ENCODE measurements at regions not wholly inside any gene's neighbourhood (a gene's known extent, or its start where the extent isn't known, plus 50 kb on each side); places are given as distances from the start of the nearest gene placed in this dataset.
"Not testable (repeated sequence)": the region's sequence is repeated elsewhere in the genome, so short reads cannot be mapped to it uniquely, and the experiment has no call there.

- Histone ChIP-seq H3K4me1 (ENCODE audit: control insufficient read depth, insufficient read depth, low read length) (no peaks in the 10 kb centered on the region), H3K27me3 (ENCODE audit: control insufficient read depth, insufficient read depth, low read length) (no peaks in the 10 kb centered on the region), H3K4me3 (ENCODE audit: low read length) (no peak overlapping the region), H3K9me3 (ENCODE audit: control insufficient read depth, low read depth, low read length) (no peaks in the 10 kb centered on the region), H3K27ac (ENCODE audit: low read length) (no peak overlapping the region), H3K36me3 (ENCODE audit: control insufficient read depth, insufficient read depth, low read length) (no peaks in the 10 kb centered on the region)
- 100% methylated on average over 2 of the region's 2 CpGs for WGBS (ENCODE audit: insufficient coverage, low lambda C conversion rate)
- DNase-seq: no peak
Measured at GRCh38 chr7:91492317-91492716, 228.1 kb downstream of the FZD1 start.

- H3K27me3 ChIP-seq (ENCODE audit: control insufficient read depth, insufficient read depth, low read length): no peaks in the 10 kb centered on the region
- H3K4me1 ChIP-seq (ENCODE audit: control insufficient read depth, insufficient read depth, low read length): no peaks in the 10 kb centered on the region
- H3K36me3 ChIP-seq (ENCODE audit: control insufficient read depth, insufficient read depth, low read length): no peaks in the 10 kb centered on the region
- H3K4me3 ChIP-seq (ENCODE audit: low read length): no peak overlapping the region
- no peak for DNase-seq
- H3K27ac ChIP-seq (ENCODE audit: low read length): no peak overlapping the region
- WGBS (ENCODE audit: insufficient coverage, low lambda C conversion rate): no CpG with 5 or more reads among the region's 3 CpGs
- no peaks in the 10 kb centered on the region for H3K9me3 ChIP-seq (ENCODE audit: control insufficient read depth, low read depth, low read length)
Measured at GRCh38 chr7:91492773-91493172, 228.5 kb downstream of the FZD1 start.

GRCh38 chr7:91494450-91494849, 230.2 kb downstream of the FZD1 start:
- Histone ChIP-seq H3K4me1 (ENCODE audit: control insufficient read depth, insufficient read depth, low read length) (no peaks in the 10 kb centered on the region), H3K4me3 (ENCODE audit: low read length) (no peak overlapping the region), H3K27me3 (ENCODE audit: control insufficient read depth, insufficient read depth, low read length) (no peaks in the 10 kb centered on the region), H3K27ac (ENCODE audit: low read length) (no peak overlapping the region), H3K36me3 (ENCODE audit: control insufficient read depth, insufficient read depth, low read length) (no peaks in the 10 kb centered on the region), H3K9me3 (ENCODE audit: control insufficient read depth, low read depth, low read length) (no peaks in the 10 kb centered on the region)
- no peak for DNase-seq
- no CpG with 5 or more reads among the region's 1 CpG for WGBS (ENCODE audit: insufficient coverage, low lambda C conversion rate)

GRCh38 chr7:91496251-91496820, 232.1 kb downstream of the FZD1 start:
- no CpG with 5 or more reads among the region's 1 CpG for WGBS (ENCODE audit: insufficient coverage, low lambda C conversion rate)
- Histone ChIP-seq H3K36me3 (ENCODE audit: control insufficient read depth, insufficient read depth, low read length) (no peaks in the 10 kb centered on the region), H3K27ac (ENCODE audit: low read length) (no peak overlapping the region), H3K9me3 (ENCODE audit: control insufficient read depth, low read depth, low read length) (no peaks in the 10 kb centered on the region), H3K4me3 (ENCODE audit: low read length) (no peak overlapping the region), H3K4me1 (ENCODE audit: control insufficient read depth, insufficient read depth, low read length) (no peaks in the 10 kb centered on the region), H3K27me3 (ENCODE audit: control insufficient read depth, insufficient read depth, low read length) (no peaks in the 10 kb centered on the region)
- no peak for DNase-seq

- WGBS (ENCODE audit: insufficient coverage, low lambda C conversion rate): no CpG with 5 or more reads among the region's 1 CpG
- H3K9me3 ChIP-seq (ENCODE audit: control insufficient read depth, low read depth, low read length): not testable (repeated sequence)
Measured at GRCh38 chr7:91497277-91497676, 233.0 kb downstream of the FZD1 start.

GRCh38 chr7:91503934-91504555, 239.8 kb downstream of the FZD1 start:
- H3K4me1 ChIP-seq (ENCODE audit: control insufficient read depth, insufficient read depth, low read length): no peaks in the 10 kb centered on the region
- no peak overlapping the region for H3K4me3 ChIP-seq (ENCODE audit: low read length)
- no CpG with 5 or more reads among the region's 3 CpGs for WGBS (ENCODE audit: insufficient coverage, low lambda C conversion rate)

More at GRCh38 chr7:91497277-91497676, 233.0 kb downstream of the FZD1 start:
- H3K4me3 ChIP-seq (ENCODE audit: low read length); DNase-seq; H3K27ac ChIP-seq (ENCODE audit: low read length); H3K36me3 ChIP-seq (ENCODE audit: control insufficient read depth, insufficient read depth, low read length); H3K27me3 ChIP-seq (ENCODE audit: control insufficient read depth, insufficient read depth, low read length); H3K4me1 ChIP-seq (ENCODE audit: control insufficient read depth, insufficient read depth, low read length): not testable (repeated sequence)

GRCh38 chr7:91504919-91505318, 240.7 kb downstream of the FZD1 start:
- Histone ChIP-seq H3K9me3 (ENCODE audit: control insufficient read depth, low read depth, low read length) (no peaks in the 10 kb centered on the region), H3K4me3 (ENCODE audit: low read length) (no peak overlapping the region), H3K4me1 (ENCODE audit: control insufficient read depth, insufficient read depth, low read length) (no peaks in the 10 kb centered on the region), H3K27me3 (ENCODE audit: control insufficient read depth, insufficient read depth, low read length) (no peaks in the 10 kb centered on the region), H3K27ac (ENCODE audit: low read length) (no peak overlapping the region), H3K36me3 (ENCODE audit: control insufficient read depth, insufficient read depth, low read length) (no peaks in the 10 kb centered on the region)
- WGBS (ENCODE audit: insufficient coverage, low lambda C conversion rate): 67% methylated on average over 1 of the region's 2 CpGs
- DNase-seq: no peak

More at GRCh38 chr7:91503934-91504555, 239.8 kb downstream of the FZD1 start:
- H3K36me3 ChIP-seq (ENCODE audit: control insufficient read depth, insufficient read depth, low read length): no peaks in the 10 kb centered on the region
- peak in 1 of 2 donors; percentile 5 for DNase-seq
- H3K27ac ChIP-seq (ENCODE audit: low read length): no peak overlapping the region
- H3K9me3 ChIP-seq (ENCODE audit: control insufficient read depth, low read depth, low read length): no peaks in the 10 kb centered on the region
- no peaks in the 10 kb centered on the region for H3K27me3 ChIP-seq (ENCODE audit: control insufficient read depth, insufficient read depth, low read length)

GRCh38 chr7:91506966-91507365, 242.7 kb downstream of the FZD1 start:
- WGBS (ENCODE audit: insufficient coverage, low lambda C conversion rate): no CpG with 5 or more reads among the region's 10 CpGs
- not testable (repeated sequence) for H3K4me1 ChIP-seq (ENCODE audit: control insufficient read depth, insufficient read depth, low read length); DNase-seq; H3K27me3 ChIP-seq (ENCODE audit: control insufficient read depth, insufficient read depth, low read length); H3K4me3 ChIP-seq (ENCODE audit: low read length); H3K36me3 ChIP-seq (ENCODE audit: control insufficient read depth, insufficient read depth, low read length); H3K9me3 ChIP-seq (ENCODE audit: control insufficient read depth, low read depth, low read length); H3K27ac ChIP-seq (ENCODE audit: low read length)

- H3K4me1 ChIP-seq (ENCODE audit: control insufficient read depth, insufficient read depth, low read length); H3K9me3 ChIP-seq (ENCODE audit: control insufficient read depth, low read depth, low read length); H3K36me3 ChIP-seq (ENCODE audit: control insufficient read depth, insufficient read depth, low read length); H3K27ac ChIP-seq (ENCODE audit: low read length); DNase-seq; H3K27me3 ChIP-seq (ENCODE audit: control insufficient read depth, insufficient read depth, low read length); H3K4me3 ChIP-seq (ENCODE audit: low read length): not testable (repeated sequence)
- no CpG with 5 or more reads among the region's 1 CpG for WGBS (ENCODE audit: insufficient coverage, low lambda C conversion rate)
Measured at GRCh38 chr7:91511861-91512260, 247.6 kb downstream of the FZD1 start.

- 83% methylated on average over 2 of the region's 3 CpGs for WGBS (ENCODE audit: insufficient coverage, low lambda C conversion rate)
- H3K4me3 ChIP-seq (ENCODE audit: low read length): no peak overlapping the region
- H3K27ac ChIP-seq (ENCODE audit: low read length): no peak overlapping the region
- H3K27me3 ChIP-seq (ENCODE audit: control insufficient read depth, insufficient read depth, low read length): no peaks in the 10 kb centered on the region
- no peaks in the 10 kb centered on the region for H3K36me3 ChIP-seq (ENCODE audit: control insufficient read depth, insufficient read depth, low read length)
- no peak for DNase-seq
- no peaks in the 10 kb centered on the region for H3K9me3 ChIP-seq (ENCODE audit: control insufficient read depth, low read depth, low read length)
- no peaks in the 10 kb centered on the region for H3K4me1 ChIP-seq (ENCODE audit: control insufficient read depth, insufficient read depth, low read length)
Measured at GRCh38 chr7:91512958-91513357, 248.7 kb downstream of the FZD1 start.

GRCh38 chr7:91514591-91514990, 250.4 kb downstream of the FZD1 start:
- Histone ChIP-seq H3K9me3 (ENCODE audit: control insufficient read depth, low read depth, low read length) (no peaks in the 10 kb centered on the region), H3K27ac (ENCODE audit: low read length) (no peak overlapping the region), H3K4me1 (ENCODE audit: control insufficient read depth, insufficient read depth, low read length) (no peaks in the 10 kb centered on the region), H3K27me3 (ENCODE audit: control insufficient read depth, insufficient read depth, low read length) (no peaks in the 10 kb centered on the region), H3K4me3 (ENCODE audit: low read length) (no peak overlapping the region), H3K36me3 (ENCODE audit: control insufficient read depth, insufficient read depth, low read length) (no peaks in the 10 kb centered on the region)
- whole genome bisulfite sequencing (ENCODE audit: insufficient coverage, low lambda C conversion rate): no CpG with 5 or more reads among the region's 4 CpGs
- no peak for DNase-seq
